ENCODE measurements at regions not wholly inside any gene's neighbourhood (a gene's known extent, or its start where the extent isn't known, plus 50 kb on each side); places are given as distances from the start of the nearest gene placed in this dataset.

DNA sequence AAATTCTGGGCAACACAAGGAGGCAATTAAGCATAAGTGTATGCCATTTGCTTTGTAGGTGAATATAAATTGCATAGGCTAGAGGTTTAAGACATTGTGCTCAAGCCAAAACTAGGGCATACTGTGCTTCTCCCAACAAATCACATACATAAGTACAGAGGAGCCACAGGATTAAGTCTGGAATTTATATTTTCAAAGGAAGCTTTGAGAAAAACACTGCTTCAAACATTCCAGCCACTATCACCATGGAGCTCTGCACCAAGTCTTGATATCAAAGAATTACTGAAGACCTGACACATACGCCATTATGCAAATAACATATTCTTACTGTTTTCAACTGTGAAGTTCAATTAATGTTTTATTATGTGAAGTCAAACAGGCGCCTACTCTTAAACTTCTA is 119.4 kb upstream of the NPHP3 start:
- no peak for TF ChIP-seq POLR2A (IDR thresholded peaks at IDR 0.05)
- TF ChIP-seq, protein P1, sequence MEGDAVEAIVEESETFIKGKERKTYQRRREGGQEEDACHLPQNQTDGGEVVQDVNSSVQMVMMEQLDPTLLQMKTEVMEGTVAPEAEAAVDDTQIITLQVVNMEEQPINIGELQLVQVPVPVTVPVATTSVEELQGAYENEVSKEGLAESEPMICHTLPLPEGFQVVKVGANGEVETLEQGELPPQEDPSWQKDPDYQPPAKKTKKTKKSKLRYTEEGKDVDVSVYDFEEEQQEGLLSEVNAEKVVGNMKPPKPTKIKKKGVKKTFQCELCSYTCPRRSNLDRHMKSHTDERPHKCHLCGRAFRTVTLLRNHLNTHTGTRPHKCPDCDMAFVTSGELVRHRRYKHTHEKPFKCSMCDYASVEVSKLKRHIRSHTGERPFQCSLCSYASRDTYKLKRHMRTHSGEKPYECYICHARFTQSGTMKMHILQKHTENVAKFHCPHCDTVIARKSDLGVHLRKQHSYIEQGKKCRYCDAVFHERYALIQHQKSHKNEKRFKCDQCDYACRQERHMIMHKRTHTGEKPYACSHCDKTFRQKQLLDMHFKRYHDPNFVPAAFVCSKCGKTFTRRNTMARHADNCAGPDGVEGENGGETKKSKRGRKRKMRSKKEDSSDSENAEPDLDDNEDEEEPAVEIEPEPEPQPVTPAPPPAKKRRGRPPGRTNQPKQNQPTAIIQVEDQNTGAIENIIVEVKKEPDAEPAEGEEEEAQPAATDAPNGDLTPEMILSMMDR (IDR thresholded peaks at IDR 0.05), result no peak
- TF ChIP-seq POLR2AphosphoS5 (IDR thresholded peaks at IDR 0.05), result no peak
- TF ChIP-seq EP300 (IDR thresholded peaks at IDR 0.05), result no peak
